ENCODE measurements at regions not wholly inside any gene's neighbourhood (a gene's known extent, or its start where the extent isn't known, plus 50 kb on each side); places are given as distances from the start of the nearest gene placed in this dataset.

DNA sequence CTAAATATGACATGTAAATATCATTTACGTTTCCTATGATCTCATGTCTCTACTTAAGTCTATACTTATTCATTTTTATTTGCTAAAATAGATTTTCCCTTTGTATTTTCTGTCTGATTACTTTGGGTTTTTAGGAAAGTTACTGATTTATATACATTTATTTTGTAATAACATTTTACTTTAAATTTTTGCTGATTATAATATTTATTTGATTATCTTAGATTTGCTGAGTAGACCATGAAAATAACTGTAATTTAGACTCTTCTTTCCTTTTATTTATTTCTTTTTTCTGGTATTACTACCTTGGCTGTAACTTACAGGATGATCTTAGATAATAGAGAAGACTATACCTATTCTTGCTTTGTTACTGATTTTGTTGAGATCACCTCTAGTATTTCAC is 159.9 kb upstream of the POGK start:
- no peak overlapping the region for H2BK120ac ChIP-seq (ENCODE audit: low read depth, low read length, poor library complexity, severe bottlenecking)
- no peak overlapping the region for H2BK15ac ChIP-seq (ENCODE audit: low read depth, low read length)
- no peak overlapping the region for H2AFZ ChIP-seq (ENCODE audit: low read length)
- no peak overlapping the region for H2BK5ac ChIP-seq (ENCODE audit: insufficient read length, low read length)
- H3K27me3 ChIP-seq (ENCODE audit: insufficient read depth, low read length): no peaks in the 10 kb centered on the region
- no peak overlapping the region for H3T11ph ChIP-seq (ENCODE audit: low read length)
- TF ChIP-seq, protein P1, sequence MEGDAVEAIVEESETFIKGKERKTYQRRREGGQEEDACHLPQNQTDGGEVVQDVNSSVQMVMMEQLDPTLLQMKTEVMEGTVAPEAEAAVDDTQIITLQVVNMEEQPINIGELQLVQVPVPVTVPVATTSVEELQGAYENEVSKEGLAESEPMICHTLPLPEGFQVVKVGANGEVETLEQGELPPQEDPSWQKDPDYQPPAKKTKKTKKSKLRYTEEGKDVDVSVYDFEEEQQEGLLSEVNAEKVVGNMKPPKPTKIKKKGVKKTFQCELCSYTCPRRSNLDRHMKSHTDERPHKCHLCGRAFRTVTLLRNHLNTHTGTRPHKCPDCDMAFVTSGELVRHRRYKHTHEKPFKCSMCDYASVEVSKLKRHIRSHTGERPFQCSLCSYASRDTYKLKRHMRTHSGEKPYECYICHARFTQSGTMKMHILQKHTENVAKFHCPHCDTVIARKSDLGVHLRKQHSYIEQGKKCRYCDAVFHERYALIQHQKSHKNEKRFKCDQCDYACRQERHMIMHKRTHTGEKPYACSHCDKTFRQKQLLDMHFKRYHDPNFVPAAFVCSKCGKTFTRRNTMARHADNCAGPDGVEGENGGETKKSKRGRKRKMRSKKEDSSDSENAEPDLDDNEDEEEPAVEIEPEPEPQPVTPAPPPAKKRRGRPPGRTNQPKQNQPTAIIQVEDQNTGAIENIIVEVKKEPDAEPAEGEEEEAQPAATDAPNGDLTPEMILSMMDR (conservative IDR thresholded peaks at IDR 0.05): no peak
- H4K20me1 ChIP-seq (ENCODE audit: control insufficient read depth, insufficient read depth, insufficient read length): no peaks in the 10 kb centered on the region
- no peak overlapping the region for H3K27ac ChIP-seq (ENCODE audit: insufficient read length, low read depth, low read length)
- no peaks in the 10 kb centered on the region for H3K4me1 Mint-ChIP-seq
- no peaks in the 10 kb centered on the region for H3K27me3 Mint-ChIP-seq (ENCODE audit: low read depth)
- no CpG with 5 or more reads among the region's 1 CpG for WGBS (ENCODE audit: extremely low coverage, insufficient read length, low lambda C conversion rate)
- no peak overlapping the region for H4K8ac ChIP-seq (replicated peaks; ENCODE audit: insufficient read length, low read depth, low read length)
- no peaks in the 10 kb centered on the region for H3K36me3 Mint-ChIP-seq (ENCODE audit: insufficient read depth in 1 of 3, low read depth in 3 of 3)
- no peak overlapping the region for H3K56ac ChIP-seq (ENCODE audit: insufficient read length, low read depth, low read length)
- H3K4me1 ChIP-seq (ENCODE audit: insufficient read depth, low read length): no peaks in the 10 kb centered on the region
- H3K9me3 Mint-ChIP-seq: no peaks in the 10 kb centered on the region
- DNase-seq: no peak
- no peak overlapping the region for H4K91ac ChIP-seq (ENCODE audit: insufficient read length, low read depth, low read length)
- no peak overlapping the region for H3K4ac ChIP-seq (ENCODE audit: low read depth, low read length)
- H2BK12ac ChIP-seq (ENCODE audit: insufficient read length, low read depth, low read length): no peak overlapping the region
- no peak overlapping the region for H3K23ac ChIP-seq (ENCODE audit: insufficient read length, low read depth, low read length)
- H3K4me3 Mint-ChIP-seq: no peak overlapping the region
- H2AK5ac ChIP-seq (ENCODE audit: insufficient read length, low read length): no peak overlapping the region
- no peak overlapping the region for H3K4me2 ChIP-seq (ENCODE audit: insufficient read depth, insufficient read length, low read length)
- no peak overlapping the region for H4K5ac ChIP-seq (ENCODE audit: insufficient read length, low read depth, low read length)
- no peaks in the 10 kb centered on the region for H3K79me2 ChIP-seq (ENCODE audit: insufficient read depth, low read length)
- no peak overlapping the region for H3K14ac ChIP-seq (ENCODE audit: insufficient read depth, low read length)
- H3K79me1 ChIP-seq (ENCODE audit: insufficient read depth, low read depth, low read length, poor library complexity, severe bottlenecking): no peaks in the 10 kb centered on the region
- no peaks in the 10 kb centered on the region for H3K9me3 ChIP-seq (ENCODE audit: control insufficient read depth, low read depth, low read length)
- H2BK20ac ChIP-seq (ENCODE audit: low read depth, low read length, poor library complexity, severe bottlenecking): no peak overlapping the region
- H3K23me2 ChIP-seq (ENCODE audit: insufficient read length, low read depth, low read length, poor library complexity, severe bottlenecking): no peaks in the 10 kb centered on the region
- H3K18ac ChIP-seq (ENCODE audit: insufficient read length, low read depth, low read length): no peak overlapping the region
- no peak overlapping the region for H3K27ac Mint-ChIP-seq
- no peak overlapping the region for H3K9ac ChIP-seq (ENCODE audit: extremely low read depth, insufficient read length, low read length)

Data from H9 (cell line).